Prostate gland (tissue), 2 donors: ENCODE measurements at regions not wholly inside any gene's neighbourhood (a gene's known extent, or its start where the extent isn't known, plus 50 kb on each side); places are given as distances from the start of the nearest gene placed in this dataset.

Source experiments
- CTCF ChIP-seq, 4 experiments: fragments of 200-600 bp in 2 of 4; fragments of 450-650 bp in 2 of 4; sonication (generic) in 2 of 4; IDR thresholded peaks; 1 replicate in 3 of 4; 2 replicates in 1 of 4; pipeline ENCODE4 v1.5.1; 2016 to 2019; ENCODE audit warnings: antibody characterized with exemption in 4 of 4, mild to moderate bottlenecking in 2 of 4, moderate library complexity in 2 of 4
- POLR2A ChIP-seq: fragments of 450-650 bp; IDR thresholded peaks from one replicate; pipeline ENCODE4 v1.6.1; 2016; ENCODE audit warnings: antibody characterized with exemption, mild to moderate bottlenecking
- POLR2AphosphoS5 ChIP-seq: sonication (generic); formaldehyde crosslinking; IDR thresholded peaks from one replicate; pipeline ENCODE4 v1.6.1; 2017; ENCODE audit warnings: antibody characterized with exemption

DNA sequence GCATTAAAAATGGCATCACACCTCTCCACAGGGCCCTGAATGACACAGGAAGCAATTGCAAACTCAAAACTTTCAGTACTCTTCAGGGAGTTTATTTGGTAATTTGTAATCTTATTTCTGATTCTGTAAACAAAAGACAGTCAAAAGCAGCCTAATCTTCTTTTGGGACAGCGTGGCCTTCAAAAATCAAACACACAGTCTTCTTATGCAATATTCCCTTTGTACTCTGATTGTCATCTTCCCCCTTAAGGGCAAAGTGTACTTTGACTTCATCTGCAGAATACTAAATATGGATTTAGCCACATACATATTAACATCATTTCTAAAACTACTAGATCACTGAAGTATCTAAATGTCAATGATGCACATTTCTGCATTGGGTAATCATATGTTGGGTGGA lies 322.0 kb downstream of the MZT1 start:
- no peak for TF ChIP-seq CTCF (IDR thresholded peaks at IDR 0.05)
- TF ChIP-seq POLR2AphosphoS5 = no peak
- no peak for TF ChIP-seq POLR2A
